ENCODE measurements at regions not wholly inside any gene's neighbourhood (a gene's known extent, or its start where the extent isn't known, plus 50 kb on each side); places are given as distances from the start of the nearest gene placed in this dataset.

GRCh38 chr11:112828421-112828820 is 132.8 kb upstream of the NCAM1 start:
- BruUV-seq (replicated peaks), result no TSS peak
- POLR2A ChIA-PET, result no interaction called here
- no peak overlapping the region for H3K27ac ChIP-seq (ENCODE audit: insufficient read depth, low read depth, low read length)
- intact Hi-C loops (cut with micrococcal nuclease) (no loop called here), dilution Hi-C loops (cut with MboI; ENCODE audit: extremely low pct_ligation_motif_present, low sequenced_read_pairs) (no loop called here)
- H4K20me1 ChIP-seq (replicated peaks; ENCODE audit: control insufficient read depth, extremely low read depth, insufficient read depth, low read length), result no peaks in the 10 kb centered on the region
- DNase-seq (ENCODE audit: low read depth, low spot score) (no peak), FAIRE-seq (no peak)
- no peaks in the 10 kb centered on the region for H3K9me1 ChIP-seq (replicated peaks; ENCODE audit: control insufficient read depth, extremely low read depth, insufficient read depth, low read length)
- TF ChIP-seq CTCF (IDR thresholded peaks at IDR 0.05; ENCODE audit: extremely low read depth in 1 of 2, insufficient read depth in 1 of 2, low read depth in 1 of 2, low read length in 2 of 2) (no peak), POLR2AphosphoS5 (IDR thresholded peaks at IDR 0.05; ENCODE audit: insufficient read depth, low read depth, low read length) (no peak), GATA2 (IDR thresholded peaks at IDR 0.05; ENCODE audit: insufficient read depth, insufficient read length, low read depth, low read length) (no peak), EZH2 (IDR thresholded peaks at IDR 0.05; ENCODE audit: borderline replicate concordance, low read depth, low read length, severe bottlenecking) (no peak), MYC (IDR thresholded peaks at IDR 0.05; ENCODE audit: low read depth, low read length) (no peak), MAX (IDR thresholded peaks at IDR 0.05; ENCODE audit: insufficient read depth, insufficient read length) (no peak), POLR2A (IDR thresholded peaks at IDR 0.05; ENCODE audit: low read depth, low read length) (no peak), JUN (IDR thresholded peaks at IDR 0.05; ENCODE audit: borderline replicate concordance, insufficient read depth, insufficient read length, low read depth) (no peak), FOS (IDR thresholded peaks at IDR 0.05; ENCODE audit: borderline replicate concordance, insufficient read depth, low read length) (no peak)
- H3K9ac ChIP-seq (replicated peaks; ENCODE audit: extremely low read depth, insufficient read depth, low read length), result no peak overlapping the region
- H3K4me2 ChIP-seq (ENCODE audit: insufficient read depth, low read length), result no peak overlapping the region
- no peaks in the 10 kb centered on the region for H3K4me1 ChIP-seq (ENCODE audit: control insufficient read depth, extremely low read depth, insufficient read depth, low read length)
- no peaks in the 10 kb centered on the region for H3K36me3 ChIP-seq (ENCODE audit: control insufficient read depth in 2 of 2, extremely low read depth in 1 of 2, insufficient read depth in 2 of 2, low read length in 2 of 2)
- H3K4me3 ChIP-seq (replicated peaks in 1 of 3; ENCODE audit: insufficient read depth in 1 of 3, low read depth in 1 of 3, low read length in 3 of 3), result no peak overlapping the region
- CTCF ChIA-PET, result no interaction called here
- H3K27me3 ChIP-seq (ENCODE audit: control insufficient read depth in 2 of 2, insufficient read depth in 2 of 2, low read length in 2 of 2), result no peaks in the 10 kb centered on the region
- H3K9me3 ChIP-seq (replicated peaks; ENCODE audit: control insufficient read depth, insufficient read depth, low read length), result no peaks in the 10 kb centered on the region
- no peaks in the 10 kb centered on the region for H3K79me2 ChIP-seq (ENCODE audit: control insufficient read depth, insufficient read depth, low read length)
- H2AFZ ChIP-seq (ENCODE audit: low read depth, low read length), result no peak overlapping the region
